ENCODE measurements at regions not wholly inside any gene's neighbourhood (a gene's known extent, or its start where the extent isn't known, plus 50 kb on each side); places are given as distances from the start of the nearest gene placed in this dataset.

GRCh38 chr6:127051571-127052260 lies 66.8 kb upstream of the RSPO3 start (continued):
- TF ChIP-seq, protein P1, sequence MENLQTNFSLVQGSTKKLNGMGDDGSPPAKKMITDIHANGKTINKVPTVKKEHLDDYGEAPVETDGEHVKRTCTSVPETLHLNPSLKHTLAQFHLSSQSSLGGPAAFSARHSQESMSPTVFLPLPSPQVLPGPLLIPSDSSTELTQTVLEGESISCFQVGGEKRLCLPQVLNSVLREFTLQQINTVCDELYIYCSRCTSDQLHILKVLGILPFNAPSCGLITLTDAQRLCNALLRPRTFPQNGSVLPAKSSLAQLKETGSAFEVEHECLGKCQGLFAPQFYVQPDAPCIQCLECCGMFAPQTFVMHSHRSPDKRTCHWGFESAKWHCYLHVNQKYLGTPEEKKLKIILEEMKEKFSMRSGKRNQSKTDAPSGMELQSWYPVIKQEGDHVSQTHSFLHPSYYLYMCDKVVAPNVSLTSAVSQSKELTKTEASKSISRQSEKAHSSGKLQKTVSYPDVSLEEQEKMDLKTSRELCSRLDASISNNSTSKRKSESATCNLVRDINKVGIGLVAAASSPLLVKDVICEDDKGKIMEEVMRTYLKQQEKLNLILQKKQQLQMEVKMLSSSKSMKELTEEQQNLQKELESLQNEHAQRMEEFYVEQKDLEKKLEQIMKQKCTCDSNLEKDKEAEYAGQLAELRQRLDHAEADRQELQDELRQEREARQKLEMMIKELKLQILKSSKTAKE (IDR thresholded peaks at IDR 0.05; ENCODE audit: low read depth, poor library complexity, severe bottlenecking) = no peak
- TF ChIP-seq SMAD5 (IDR thresholded peaks at IDR 0.05; ENCODE audit: low read depth) (no peak), CHD4 (IDR thresholded peaks at IDR 0.05) (no peak), WRNIP1 (IDR thresholded peaks at IDR 0.05; ENCODE audit: borderline replicate concordance, low read depth, low read length) (no peak), ZNF274 (IDR thresholded peaks at IDR 0.05; ENCODE audit: insufficient read depth, insufficient read length) (no peak), RCOR1 (conservative IDR thresholded peaks at IDR 0.05; ENCODE audit: low read depth, low read length) (no peak), MYC (IDR thresholded peaks at IDR 0.05; ENCODE audit: insufficient read depth, insufficient read length, insufficient replicate concordance, low read length, severe bottlenecking) (no peak), NR2C1 (IDR thresholded peaks at IDR 0.05) (no peak), RUNX3 (IDR thresholded peaks at IDR 0.05; ENCODE audit: low read length) (no peak)

- in situ Hi-C loops (cut with MboI) = no loop called here
- ChIA-PET POLR2A (no interaction called here), RAD21 (ENCODE audit: unreplicated experiment) (no interaction called here), CTCF (interaction anchor here (0.6 kb wide), 1 partner anchor 252 kb away, joined by 3 read pairs; no protein-coding TSS in a partner anchor), SMC1A (ENCODE audit: uncharacterized antibody, unreplicated experiment) (no interaction called here)
- no peaks in the 10 kb centered on the region; a peak in 1 of 4 replicates for H3K27me3 ChIP-seq (replicated peaks in 1 of 2; ENCODE audit: control insufficient read depth in 2 of 2, insufficient read depth in 2 of 2, low read length in 1 of 2)
- H3K4me1 ChIP-seq (ENCODE audit: control insufficient read depth, insufficient read depth, low read length) = no peaks in the 10 kb centered on the region
- no peaks in the 10 kb centered on the region for H4K20me1 ChIP-seq (ENCODE audit: control insufficient read depth, insufficient read depth)
- H3K9me3 ChIP-seq (replicated peaks; ENCODE audit: control insufficient read depth, insufficient read depth, low read length) = no peaks in the 10 kb centered on the region
- H3K4me3 ChIP-seq = no peak overlapping the region
- no peaks in the 10 kb centered on the region for H3K79me2 ChIP-seq (ENCODE audit: control insufficient read depth, insufficient read depth, low read length)
- H3K27ac ChIP-seq (ENCODE audit: control insufficient read depth, insufficient read depth) = no peak overlapping the region
- no peak for DNase-seq (ENCODE audit: low read depth, low spot score)
- H3K36me3 ChIP-seq (ENCODE audit: control insufficient read depth in 2 of 2, insufficient read depth in 2 of 2, low read length in 1 of 2) = no peaks in the 10 kb centered on the region
- 0% methylated on average over 2 of the region's 2 CpGs for WGBS (ENCODE audit: insufficient coverage, insufficient replicate concordance, low lambda C conversion rate, missing lambda C conversion rate)
- BruUV-seq (replicated peaks) = no TSS peak
- no peak for FAIRE-seq
- H3K4me2 ChIP-seq (ENCODE audit: control insufficient read depth, insufficient read depth) = no peak overlapping the region
- ATAC-seq = no peak
- H3K9ac ChIP-seq (ENCODE audit: control insufficient read depth, insufficient read depth, low read length) = no peak overlapping the region
- intact Hi-C loops (cut with micrococcal nuclease; ENCODE audit: unreplicated experiment) = no loop called here
- H2AFZ ChIP-seq (ENCODE audit: control insufficient read depth, low read depth, low read length) = no peak overlapping the region
- no peak for TF ChIP-seq NFIC (IDR thresholded peaks at IDR 0.05; ENCODE audit: low read depth, low read length)
- no peak for TF ChIP-seq HDAC2 (IDR thresholded peaks at IDR 0.05)
- TF ChIP-seq MXI1 (IDR thresholded peaks at IDR 0.05; ENCODE audit: low read depth, low read length) = no peak
- TF ChIP-seq TCF12 (IDR thresholded peaks at IDR 0.05; ENCODE audit: low read depth, low read length) = no peak
- TF ChIP-seq ZNF274 (IDR thresholded peaks at IDR 0.05; ENCODE audit: insufficient read depth, insufficient read length) = no peak
- no peak for TF ChIP-seq CHD4 (IDR thresholded peaks at IDR 0.05)
- no peak for TF ChIP-seq JUND (IDR thresholded peaks at IDR 0.05; ENCODE audit: low read depth, low read length)
- no peak for TF ChIP-seq RCOR1 (conservative IDR thresholded peaks at IDR 0.05; ENCODE audit: low read depth, low read length)
- no peak for TF ChIP-seq PBX3 (IDR thresholded peaks at IDR 0.05; ENCODE audit: insufficient replicate concordance, low read depth, low read length)
- no peak for TF ChIP-seq TAF1 (IDR thresholded peaks at IDR 0.05; ENCODE audit: borderline replicate concordance, low read depth, low read length)
- TF ChIP-seq, protein P2, sequence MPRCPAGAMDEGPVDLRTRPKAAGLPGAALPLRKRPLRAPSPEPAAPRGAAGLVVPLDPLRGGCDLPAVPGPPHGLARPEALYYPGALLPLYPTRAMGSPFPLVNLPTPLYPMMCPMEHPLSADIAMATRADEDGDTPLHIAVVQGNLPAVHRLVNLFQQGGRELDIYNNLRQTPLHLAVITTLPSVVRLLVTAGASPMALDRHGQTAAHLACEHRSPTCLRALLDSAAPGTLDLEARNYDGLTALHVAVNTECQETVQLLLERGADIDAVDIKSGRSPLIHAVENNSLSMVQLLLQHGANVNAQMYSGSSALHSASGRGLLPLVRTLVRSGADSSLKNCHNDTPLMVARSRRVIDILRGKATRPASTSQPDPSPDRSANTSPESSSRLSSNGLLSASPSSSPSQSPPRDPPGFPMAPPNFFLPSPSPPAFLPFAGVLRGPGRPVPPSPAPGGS (IDR thresholded peaks at IDR 0.05; ENCODE audit: borderline replicate concordance, insufficient read depth, low read depth, low read length, poor library complexity, severe bottlenecking) = no peak
Observed at GRCh38 chr6:127053032-127053874, 65.2 kb upstream of the RSPO3 start.

Data from GM12878 (cell line).